NCI-H187 treated with DMSO at 0.1 percent for 48 hours (cell line): ENCODE measurements at regions not wholly inside any gene's neighbourhood (a gene's known extent, or its start where the extent isn't known, plus 50 kb on each side); places are given as distances from the start of the nearest gene placed in this dataset.

ENCODE experiments used
- DNase-seq: peaks from one replicate; lab custom pipeline; 2025; lab: John Stamatoyannopoulos, UW

- no peak for DNase-seq
These were observed 155.0 kb downstream of the TOMM20 start for GRCh38 chr1:234973426-234974250.

GRCh38 chr1:234972411-234973191, 156.0 kb downstream of the TOMM20 start:
- DNase-seq, result no peak

DNA sequence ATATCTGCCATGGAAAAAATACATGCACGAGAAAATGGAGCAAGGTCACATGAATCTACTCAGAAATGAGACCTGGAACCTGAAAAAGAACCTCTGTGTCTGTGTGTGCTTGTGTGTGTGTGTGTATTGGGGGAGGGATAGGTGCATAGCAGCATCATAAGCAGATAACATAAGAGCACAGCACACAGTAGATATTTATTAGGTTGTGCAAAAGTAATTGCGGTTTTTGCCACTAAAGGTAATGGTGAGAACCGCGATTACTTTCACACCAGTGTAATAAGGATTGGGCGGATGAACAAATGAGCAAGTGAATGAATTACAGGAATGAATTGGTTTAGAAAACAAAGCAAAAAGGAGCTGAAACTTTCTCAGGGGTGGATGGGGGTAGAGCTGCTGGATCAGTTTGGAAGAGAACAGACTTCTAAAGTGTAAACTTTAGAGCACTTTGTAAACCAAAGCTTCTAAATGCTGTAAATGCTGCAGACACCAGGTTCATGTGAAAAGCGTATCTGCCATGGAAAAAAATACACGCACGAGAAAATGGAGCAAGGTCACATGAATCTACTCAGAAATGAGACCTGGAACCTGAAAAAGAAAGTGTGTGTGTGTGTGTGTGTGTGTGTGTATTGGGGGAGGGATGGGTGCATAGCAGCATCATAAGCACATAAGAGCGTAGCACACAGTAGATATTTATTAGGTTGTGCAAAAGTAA, 156.9 kb downstream of the TOMM20 start:
- no peak for DNase-seq

GRCh38 chr1:234970731-234971476, 157.7 kb downstream of the TOMM20 start:
- no peak for DNase-seq

DNA sequence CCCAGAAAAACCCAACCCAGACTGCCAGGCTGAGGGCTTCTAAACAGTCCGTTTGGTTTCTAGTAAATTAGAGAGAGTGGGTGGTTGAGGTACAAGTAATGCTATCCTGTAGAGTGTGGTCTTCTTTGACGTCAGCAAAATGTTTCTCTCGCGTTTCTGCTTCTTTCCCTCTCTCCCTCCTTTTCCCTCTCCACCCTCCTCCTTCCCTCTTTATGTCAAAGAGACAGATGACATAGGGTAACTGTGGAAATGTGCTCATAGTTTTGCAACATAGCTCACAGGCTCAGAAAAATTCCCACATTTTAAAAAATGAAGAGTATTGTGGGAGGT, 158.3 kb downstream of the TOMM20 start:
- no peak for DNase-seq

GRCh38 chr1:234969581-234970400, 158.8 kb downstream of the TOMM20 start:
- no peak for DNase-seq

DNA sequence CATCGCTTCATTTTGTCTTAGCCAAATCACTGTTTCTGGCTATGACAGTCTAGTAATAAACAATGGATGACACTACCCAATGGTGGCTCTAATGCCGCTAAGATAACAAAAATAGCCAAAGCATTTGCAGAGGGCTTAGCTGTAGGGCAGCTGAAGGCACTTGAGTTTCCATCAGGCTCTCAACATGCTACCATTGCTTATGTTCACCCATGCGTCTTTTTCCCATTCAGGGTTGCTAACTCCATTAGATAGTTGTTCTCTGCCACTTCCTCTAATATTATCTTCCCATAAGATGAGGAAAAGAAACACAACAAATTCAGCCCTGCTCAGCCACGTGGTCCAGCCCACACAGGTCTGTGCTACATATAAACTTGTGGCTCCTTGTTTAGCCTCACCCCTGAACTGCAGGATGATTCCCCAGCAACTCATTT, 159.6 kb downstream of the TOMM20 start:
- no peak for DNase-seq

DNA sequence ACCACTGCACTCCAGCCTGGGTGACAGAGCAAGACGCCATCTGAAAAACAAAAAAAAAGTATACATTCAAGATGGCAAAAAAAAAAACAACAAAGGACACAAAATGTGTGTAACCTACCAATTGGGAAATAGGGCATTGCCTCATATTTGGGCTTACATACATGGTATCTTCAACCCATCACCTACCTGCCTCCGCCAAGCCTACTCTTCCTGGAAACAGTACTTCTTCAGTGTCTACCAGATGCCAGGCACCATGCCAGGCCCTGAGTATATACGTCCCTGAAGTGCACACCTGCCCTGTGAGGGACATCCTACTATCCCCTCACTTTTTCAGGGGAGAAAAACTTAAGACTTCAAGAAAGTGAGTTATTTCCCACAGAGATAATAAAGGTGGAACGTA, 160.2 kb downstream of the TOMM20 start:
- no peak for DNase-seq

- DNase-seq, result no peak
These were observed 161.5 kb downstream of the TOMM20 start for GRCh38 chr1:234967121-234967520.

DNA sequence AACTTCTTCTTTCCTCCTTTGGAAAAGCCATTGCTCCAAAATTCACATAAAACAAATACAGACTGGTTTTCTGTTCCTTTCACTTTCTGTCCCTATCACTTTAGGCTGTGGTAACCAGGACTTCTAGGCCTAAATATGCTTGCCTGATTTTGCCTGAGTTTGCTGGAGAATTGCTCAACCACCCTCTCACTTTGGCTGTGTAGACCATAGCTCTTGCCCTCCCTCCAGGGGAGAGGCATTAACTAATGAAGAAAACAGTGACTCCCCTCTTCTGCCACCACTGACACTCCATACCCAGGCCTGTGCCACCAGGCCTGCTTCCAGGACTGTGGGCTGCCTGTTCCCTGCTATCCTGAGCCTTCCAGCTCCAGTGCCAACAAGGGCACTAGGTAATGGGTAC, 163.5 kb downstream of the TOMM20 start:
- no peak for DNase-seq

- no peak for DNase-seq
These were observed 164.5 kb downstream of the TOMM20 start for GRCh38 chr1:234963904-234964702.

GRCh38 chr1:234963180-234963903, 165.3 kb downstream of the TOMM20 start:
- no peak for DNase-seq

GRCh38 chr1:234962340-234962989, 166.2 kb downstream of the TOMM20 start:
- no peak for DNase-seq

GRCh38 chr1:234961456-234962339, 166.9 kb downstream of the TOMM20 start:
- no peak for DNase-seq

- no peak for DNase-seq
These were observed 167.7 kb downstream of the TOMM20 start for GRCh38 chr1:234960722-234961455.

- no peak for DNase-seq
These were observed 169.7 kb downstream of the TOMM20 start for GRCh38 chr1:234958706-234959657.
